HCT116 (cell line): ENCODE measurements at regions not wholly inside any gene's neighbourhood (a gene's known extent, or its start where the extent isn't known, plus 50 kb on each side); places are given as distances from the start of the nearest gene placed in this dataset.

Source experiments
- ATAC-seq: fragments of 200-7000 bp; cut with Tn5 transposase; 2 replicates; pipeline ENCODE4 v1.9.1; 2020; ENCODE audit warnings: mild to moderate bottlenecking, moderate library complexity
- BruUV-seq: library from RNA; stranded (reverse); fragments of 400-500 nt; replicated peaks from 2 replicates; lab custom pipeline; 2021; lab: Mats Ljungman, UMichigan
- CTCF ChIA-PET: fragments of 300-600 bp; sonication (Branson Sonifier 250); formaldehyde crosslinking; loops from one replicate; lab custom pipeline; 2021; ENCODE audit warnings: antibody characterized with exemption; lab: Charles Lee
- POLR2A ChIA-PET: fragments of 300-600, 350-600 bp; sonication (Branson Sonifier 250); formaldehyde crosslinking; loops from one replicate; lab custom pipeline; 2021; ENCODE audit warnings: antibody characterized with exemption; lab: Charles Lee
- RAD21 ChIA-PET, 2 experiments: fragments of 300-600 bp; sonication (Branson Sonifier 250); formaldehyde crosslinking; loops; one replicate each; lab custom pipeline; 2023; ENCODE audit warnings: low total read pairs in 2 of 2; ENCODE audit not compliant: uncharacterized antibody in 2 of 2, unreplicated experiment in 2 of 2, low non-redundant PET in 1 of 2; lab: Charles Lee
- DNase-seq: peaks from one replicate; pipeline ENCODE4 v3.0.0-alpha.2; 2010; ENCODE audit warnings: low read depth, low spot score
- H2AFZ ChIP-seq: fragments of 200-600 bp; shearing (Covaris generic), sonication (generic); 2 replicates; pipeline ENCODE4 v1.6.1; 2017; ENCODE audit warnings: low read depth, mixed run types, mixed read lengths, antibody characterized with exemption, low read length; ENCODE audit not compliant: poor library complexity, severe bottlenecking
- H3K27ac ChIP-seq: 2 replicates; pipeline ENCODE4 v1.5.1; 2012; ENCODE audit warnings: low read depth, low read length
- H3K27me3 ChIP-seq: fragments of 200-600 bp; sonication (generic); 2 replicates; pipeline ENCODE4 v1.6.1; 2016; ENCODE audit warnings: mixed run types, low read length, mixed read lengths; ENCODE audit not compliant: insufficient read depth
- H3K36me3 ChIP-seq, 2 experiments: fragments of 200-500 bp in 1 of 2; fragments of 200-600 bp in 1 of 2; sonication (Bioruptor generic) in 1 of 2; sonication (generic) in 1 of 2; 2 replicates each; pipeline versions ENCODE4 v1.5.1 to v1.6.1; 2014 to 2016; ENCODE audit warnings: low read length in 2 of 2, inconsistent platforms in 1 of 2, mixed read lengths in 1 of 2, mixed run types in 1 of 2; ENCODE audit not compliant: insufficient read depth in 2 of 2, control insufficient read depth in 1 of 2
- H3K4me1 ChIP-seq, 2 experiments: fragments of 200-600 bp in 1 of 2; sonication (generic) in 1 of 2; 2 replicates each; pipeline versions ENCODE4 v1.5.1 to v1.6.1; 2012 to 2017; ENCODE audit warnings: low read length in 2 of 2, inconsistent platforms in 1 of 2, mild to moderate bottlenecking in 1 of 2, mixed read lengths in 1 of 2, mixed run types in 1 of 2, moderate library complexity in 1 of 2; ENCODE audit not compliant: insufficient read depth in 2 of 2, control insufficient read depth in 1 of 2
- H3K4me2 ChIP-seq: fragments of 200-600 bp; sonication (generic); 2 replicates; pipeline ENCODE4 v1.6.1; 2017; ENCODE audit warnings: mixed run types, low read length, mixed read lengths
- H3K4me3 ChIP-seq, 2 experiments: fragments of 200-600 bp in 1 of 2; sonication (generic) in 1 of 2; replicated peaks in 1 of 2; 2 replicates each; pipeline ENCODE4 v1.5.1; 2011 to 2016; ENCODE audit warnings: low read length in 2 of 2, control low read depth in 1 of 2, low read depth in 1 of 2, mild to moderate bottlenecking in 1 of 2, mixed read lengths in 1 of 2, mixed run types in 1 of 2
- H3K79me2 ChIP-seq: fragments of 200-600 bp; sonication (generic); 2 replicates; pipeline ENCODE4 v1.6.1; 2017; ENCODE audit warnings: mild to moderate bottlenecking, mixed run types, low read length, moderate library complexity, mixed read lengths; ENCODE audit not compliant: insufficient read depth
- H3K9ac ChIP-seq: fragments of 200-600 bp; sonication (generic); 2 replicates; pipeline ENCODE4 v1.6.1; 2016; ENCODE audit warnings: low read length, mixed read lengths
- H3K9me2 ChIP-seq: fragments of 200-600 bp; sonication (generic), shearing (Covaris generic); 2 replicates; pipeline ENCODE4 v1.6.1; 2017; ENCODE audit warnings: mixed run types, mild to moderate bottlenecking, moderate library complexity; ENCODE audit not compliant: insufficient read depth
- H3K9me3 ChIP-seq, 2 experiments: fragments of 200-500 bp in 1 of 2; fragments of 200-600 bp in 1 of 2; sonication (Bioruptor generic) in 1 of 2; sonication (generic) in 1 of 2; 2 replicates each; pipeline ENCODE4 v1.6.1; 2014 to 2017; ENCODE audit warnings: low read length in 2 of 2, mixed read lengths in 2 of 2, inconsistent platforms in 1 of 2, low read depth in 1 of 2, mild to moderate bottlenecking in 1 of 2, mixed run types in 1 of 2, moderate library complexity in 1 of 2; ENCODE audit not compliant: control insufficient read depth in 1 of 2, insufficient read depth in 1 of 2
- H4K20me1 ChIP-seq: fragments of 200-600 bp; sonication (generic), shearing (Covaris generic); 2 replicates; pipeline ENCODE4 v1.6.1; 2017; ENCODE audit warnings: mixed run types, mild to moderate bottlenecking, moderate library complexity; ENCODE audit not compliant: insufficient read depth
- CEBPB ChIP-seq: IDR thresholded peaks from 2 replicates; pipeline ENCODE4 v1.6.1; 2012; ENCODE audit warnings: low read depth
- EZH2 ChIP-seq: fragments of 200-600 bp; sonication (generic); IDR thresholded peaks from 2 replicates; pipeline ENCODE4 v1.6.1; 2017; ENCODE audit warnings: antibody characterized with exemption, mixed run types
- EZH2phosphoT487 ChIP-seq: fragments of 200-600 bp; IDR thresholded peaks from 2 replicates; pipeline ENCODE4 v1.6.1; 2018; ENCODE audit warnings: antibody characterized with exemption, borderline replicate concordance
- FOSL1 ChIP-seq: IDR thresholded peaks from 2 replicates; pipeline ENCODE4 v1.6.1; 2012; ENCODE audit warnings: low read depth
- JUND ChIP-seq: IDR thresholded peaks from 2 replicates; pipeline ENCODE4 v1.6.1; 2012
- RAD21 ChIP-seq: IDR thresholded peaks from 2 replicates; pipeline ENCODE4 v1.6.1; 2012; ENCODE audit warnings: low read depth, mild to moderate bottlenecking
- ZFX ChIP-seq: fragments of 450-650 bp; IDR thresholded peaks from 2 replicates; pipeline ENCODE4 v1.6.1; 2017
- ZNF274 ChIP-seq: fragments of 200-500 bp; sonication (Bioruptor generic); IDR thresholded peaks from 2 replicates; pipeline ENCODE4 v1.6.1; 2014; ENCODE audit warnings: mild to moderate bottlenecking, low read depth, low read length, inconsistent platforms
- intact Hi-C: fragments of 100-400 bp; cut with micrococcal nuclease; formaldehyde crosslinking; loops from 2 replicates; pipeline ENCODE4 v1.10.0; 2022
- TF ChIP-seq, protein P1 (sequence below): IDR thresholded peaks from 2 replicates; pipeline ENCODE4 v1.6.1; 2012
- TF ChIP-seq, protein P2 (sequence below): IDR thresholded peaks from 2 replicates; pipeline ENCODE4 v1.6.1; 2012
- TF ChIP-seq, protein P3 (sequence below), 3 experiments: fragments of 200-600 bp in 1 of 3; sonication (generic) in 1 of 3; IDR thresholded peaks in 2 of 3; conservative IDR thresholded peaks in 1 of 3; 2 replicates each; pipeline ENCODE4 v1.5.1; 2012 to 2017; ENCODE audit warnings: low read depth in 2 of 3, low read length in 2 of 3, antibody characterized with exemption in 1 of 3, borderline replicate concordance in 1 of 3, control low read depth in 1 of 3, mild to moderate bottlenecking in 1 of 3, mixed read lengths in 1 of 3, mixed run types in 1 of 3, moderate library complexity in 1 of 3; ENCODE audit not compliant: insufficient read depth in 1 of 3

DNA sequence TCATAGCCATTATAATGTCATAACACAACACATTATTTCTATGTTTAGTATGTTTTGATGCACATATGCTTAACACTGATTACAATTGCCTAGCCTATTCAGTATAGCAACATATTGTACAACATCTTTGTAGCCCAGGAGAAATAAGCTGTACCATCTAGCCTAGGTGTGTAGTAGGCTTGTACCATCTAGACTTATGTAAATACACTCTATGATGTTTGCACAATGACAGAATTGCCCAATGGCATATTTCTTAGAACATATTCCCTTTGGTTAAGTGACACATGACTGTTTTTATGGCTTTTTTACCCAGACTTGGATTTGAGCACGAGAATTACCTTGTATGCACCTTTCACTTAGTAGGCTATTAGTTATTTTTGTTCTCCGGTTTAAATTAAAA lies 64.5 kb upstream of the HIVEP1 start:
- Histone ChIP-seq H2AFZ (no peak overlapping the region), H3K4me2 (no peak overlapping the region), H3K27me3 (no peaks in the 10 kb centered on the region), H3K9me2 (0 out of 2 replicates have a peak, but pooled peaks cover 4% of the 10 kb centered on the region), H3K9me3 (no peaks in the 10 kb centered on the region), H3K4me3 (no peak overlapping the region), H3K79me2 (no peaks in the 10 kb centered on the region), H3K27ac (no peak overlapping the region), H3K9ac (no peak overlapping the region), H3K4me1 (no peaks in the 10 kb centered on the region), H3K36me3 (no peaks in the 10 kb centered on the region), H4K20me1 (no peaks in the 10 kb centered on the region)
- ChIA-PET RAD21 (no interaction called here), POLR2A (no interaction called here), CTCF (no interaction called here)
- DNase-seq (no peak), ATAC-seq (no peak)
- no TSS peak for BruUV-seq
- TF ChIP-seq CEBPB, result no peak
- TF ChIP-seq, protein P1, sequence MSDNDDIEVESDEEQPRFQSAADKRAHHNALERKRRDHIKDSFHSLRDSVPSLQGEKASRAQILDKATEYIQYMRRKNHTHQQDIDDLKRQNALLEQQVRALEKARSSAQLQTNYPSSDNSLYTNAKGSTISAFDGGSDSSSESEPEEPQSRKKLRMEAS, result no peak
- TF ChIP-seq JUND, result no peak
- no peak for TF ChIP-seq ZFX
- TF ChIP-seq, protein P2, sequence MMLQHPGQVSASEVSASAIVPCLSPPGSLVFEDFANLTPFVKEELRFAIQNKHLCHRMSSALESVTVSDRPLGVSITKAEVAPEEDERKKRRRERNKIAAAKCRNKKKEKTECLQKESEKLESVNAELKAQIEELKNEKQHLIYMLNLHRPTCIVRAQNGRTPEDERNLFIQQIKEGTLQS, result no peak
- TF ChIP-seq, protein P3, sequence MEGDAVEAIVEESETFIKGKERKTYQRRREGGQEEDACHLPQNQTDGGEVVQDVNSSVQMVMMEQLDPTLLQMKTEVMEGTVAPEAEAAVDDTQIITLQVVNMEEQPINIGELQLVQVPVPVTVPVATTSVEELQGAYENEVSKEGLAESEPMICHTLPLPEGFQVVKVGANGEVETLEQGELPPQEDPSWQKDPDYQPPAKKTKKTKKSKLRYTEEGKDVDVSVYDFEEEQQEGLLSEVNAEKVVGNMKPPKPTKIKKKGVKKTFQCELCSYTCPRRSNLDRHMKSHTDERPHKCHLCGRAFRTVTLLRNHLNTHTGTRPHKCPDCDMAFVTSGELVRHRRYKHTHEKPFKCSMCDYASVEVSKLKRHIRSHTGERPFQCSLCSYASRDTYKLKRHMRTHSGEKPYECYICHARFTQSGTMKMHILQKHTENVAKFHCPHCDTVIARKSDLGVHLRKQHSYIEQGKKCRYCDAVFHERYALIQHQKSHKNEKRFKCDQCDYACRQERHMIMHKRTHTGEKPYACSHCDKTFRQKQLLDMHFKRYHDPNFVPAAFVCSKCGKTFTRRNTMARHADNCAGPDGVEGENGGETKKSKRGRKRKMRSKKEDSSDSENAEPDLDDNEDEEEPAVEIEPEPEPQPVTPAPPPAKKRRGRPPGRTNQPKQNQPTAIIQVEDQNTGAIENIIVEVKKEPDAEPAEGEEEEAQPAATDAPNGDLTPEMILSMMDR (IDR thresholded peaks at IDR 0.05 in 2 of 3, conservative IDR thresholded peaks at IDR 0.05 in 1 of 3; ENCODE audit: borderline replicate concordance in 1 of 3, insufficient read depth in 1 of 3, low read depth in 2 of 3, low read length in 2 of 3), result no peak
- TF ChIP-seq ZNF274, result no peak
- no peak for TF ChIP-seq EZH2phosphoT487
- no peak for TF ChIP-seq FOSL1
- TF ChIP-seq RAD21, result no peak
- no peak for TF ChIP-seq EZH2
- TF ChIP-seq, all 23 proteins: peak for 0
- intact Hi-C loops, result no loop called here
